CD4-positive, CD25-positive, alpha-beta regulatory T cell (primary cell): ENCODE measurements at regions not wholly inside any gene's neighbourhood (a gene's known extent, or its start where the extent isn't known, plus 50 kb on each side); places are given as distances from the start of the nearest gene placed in this dataset.

Experiments
- ATAC-seq, 2 donors: fragments of 150-1000 bp; cut with Tn5 transposase; one replicate each; pipeline ENCODE4 v1.10.0; 2021; ENCODE audit warnings: low read depth in 2 of 2, moderate number of reproducible peaks in 2 of 2, moderate library complexity in 1 of 2
- DNase-seq, 3 donors: peaks; one replicate each; pipeline versions ENCODE4 v3.0.0 to v3.0.0-alpha.2; 2012 to 2022; ENCODE audit warnings: mixed read lengths in 1 of 3
- H3K27ac ChIP-seq: one replicate; pipeline ENCODE4 v1.7.0; 2013; ENCODE audit warnings: mild to moderate bottlenecking, low read length; ENCODE audit not compliant: insufficient read depth, poor library complexity, severe bottlenecking
- H3K27me3 ChIP-seq: one replicate; pipeline ENCODE4 v1.7.0; 2013; ENCODE audit warnings: low read length; ENCODE audit not compliant: control insufficient read depth, insufficient read depth
- H3K36me3 ChIP-seq: one replicate; pipeline ENCODE4 v1.7.0; 2013; ENCODE audit warnings: mild to moderate bottlenecking, low read length, moderate library complexity; ENCODE audit not compliant: control insufficient read depth, insufficient read depth
- H3K4me1 ChIP-seq: 2 replicates; pipeline ENCODE4 v1.7.0; 2013; ENCODE audit warnings: mild to moderate bottlenecking, low read length; ENCODE audit not compliant: insufficient read depth, control insufficient read depth, poor library complexity, severe bottlenecking
- H3K4me3 ChIP-seq: one replicate; pipeline ENCODE4 v1.7.0; 2013; ENCODE audit warnings: low read depth, mild to moderate bottlenecking, low read length, moderate library complexity
- H3K9me3 ChIP-seq, 2 experiments: 1 replicate in 1 of 2; 2 replicates in 1 of 2; pipeline ENCODE4 v1.7.0; 2013; ENCODE audit warnings: low read length in 2 of 2, mild to moderate bottlenecking in 1 of 2, moderate library complexity in 1 of 2; ENCODE audit not compliant: control insufficient read depth in 2 of 2
- H3K27ac Mint-ChIP-seq, 3 donors: one replicate each; pipeline ENCODE4 v1.8.0; 2020 to 2022; ENCODE audit warnings: mild to moderate bottlenecking in 3 of 3, mixed read lengths in 3 of 3, moderate library complexity in 2 of 3
- H3K27me3 Mint-ChIP-seq: one replicate; pipeline ENCODE4 v1.8.0; 2022; ENCODE audit warnings: mild to moderate bottlenecking, mixed read lengths
- H3K36me3 Mint-ChIP-seq: one replicate; pipeline ENCODE4 v1.8.0; 2020; ENCODE audit warnings: mixed read lengths
- H3K4me1 Mint-ChIP-seq, 4 donors: one replicate each; pipeline ENCODE4 v1.8.0; 2020 to 2022; ENCODE audit warnings: mixed read lengths in 4 of 4, mild to moderate bottlenecking in 1 of 4
- H3K4me3 Mint-ChIP-seq, 4 donors: one replicate each; pipeline ENCODE4 v1.8.0; 2020 to 2022; ENCODE audit warnings: mild to moderate bottlenecking in 4 of 4, mixed read lengths in 4 of 4, moderate library complexity in 3 of 4
- H3K9me3 Mint-ChIP-seq, 7 donors: one replicate each; pipeline ENCODE4 v1.8.0; 2020 to 2022; ENCODE audit warnings: mixed read lengths in 7 of 7, mild to moderate bottlenecking in 3 of 7, moderate library complexity in 2 of 7

DNA sequence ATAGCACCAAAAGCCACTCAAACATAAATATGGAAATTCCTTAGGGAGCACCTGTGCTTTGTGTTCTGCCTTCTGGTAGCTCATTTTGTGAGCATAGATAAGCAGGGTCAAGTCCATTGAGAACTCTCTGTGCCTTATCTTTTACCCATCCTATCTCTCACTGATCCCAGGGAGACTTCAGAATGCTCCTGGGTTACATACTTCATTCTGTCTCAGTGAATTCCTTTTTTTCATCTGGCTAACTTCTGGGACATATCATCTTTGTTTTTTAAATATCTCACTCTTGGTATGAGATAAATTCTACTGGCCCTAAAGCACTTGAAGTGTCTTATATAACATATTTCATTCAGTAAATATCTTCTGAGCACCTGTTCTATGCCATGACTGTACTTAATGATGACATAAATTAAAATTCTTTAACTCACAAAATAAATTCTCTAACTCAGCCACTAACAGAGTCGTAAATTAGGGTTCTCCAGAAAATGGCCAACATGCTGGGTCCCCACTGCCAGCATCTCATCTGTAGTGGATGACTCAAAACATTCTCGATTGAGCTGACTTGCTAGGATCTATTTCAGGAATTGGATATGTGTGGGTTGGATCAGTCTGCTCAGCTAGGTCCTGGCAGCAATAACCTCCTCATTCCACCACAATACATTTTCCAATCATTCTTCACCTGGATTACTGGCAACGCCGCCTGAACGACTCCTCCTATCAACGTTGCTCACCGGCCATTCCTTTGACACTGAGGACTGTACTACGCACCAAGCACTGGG, 170.2 kb downstream of the FOXO1 start:
- Mint-ChIP-seq H3K4me1 (peaks cover 10 to 83% (median 72%) of the 10 kb centered on the region in 4 donors), H3K9me3 (peaks cover 0 to 2% (median 0%) of the 10 kb centered on the region in 7 donors), H3K4me3 (peak overlapping the region; percentile 70 to 91 (median 80)), H3K36me3 (peaks cover 3% of the 10 kb centered on the region), H3K27me3 (no peaks in the 10 kb centered on the region), H3K27ac (peak overlapping the region; percentile 91 to 100 (median 96))
- Histone ChIP-seq H3K9me3 (no peaks in the 10 kb centered on the region), H3K27me3 (no peaks in the 10 kb centered on the region), H3K27ac (no peak overlapping the region), H3K4me3 (no peak overlapping the region), H3K36me3 (no peaks in the 10 kb centered on the region), H3K4me1 (peaks cover 54% of the 10 kb centered on the region)
- ATAC-seq = no peak
- DNase-seq = no peak

DNA sequence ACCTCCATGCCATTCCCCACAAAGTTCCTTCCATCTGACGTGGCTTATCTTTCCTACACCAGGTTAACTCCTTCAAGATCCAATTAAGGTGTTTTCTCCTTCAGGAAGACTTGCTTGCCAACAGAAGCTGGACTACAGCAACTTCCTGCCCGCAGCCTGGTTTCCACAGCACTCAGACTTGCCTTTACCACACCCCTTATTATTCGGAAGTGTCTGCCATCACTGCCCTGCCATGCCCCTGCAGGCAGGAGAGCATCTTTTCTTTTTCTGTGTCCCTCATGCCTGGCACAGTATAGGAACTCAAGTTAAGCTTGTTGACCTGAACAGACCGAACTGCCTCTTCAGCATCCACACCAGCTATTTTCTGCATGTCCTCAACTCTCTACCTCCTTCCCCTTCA, 168.0 kb downstream of the FOXO1 start:
- peak overlapping the region; percentile 22 to 96 (median 83) for H3K27ac Mint-ChIP-seq
- Histone ChIP-seq H3K27ac (no peak overlapping the region), H3K36me3 (no peaks in the 10 kb centered on the region), H3K4me1 (peaks cover 32% of the 10 kb centered on the region), H3K4me3 (peak overlapping the region; percentile 30), H3K9me3 (no peaks in the 10 kb centered on the region), H3K27me3 (no peaks in the 10 kb centered on the region)
- H3K4me3 Mint-ChIP-seq = peak overlapping the region; percentile 19 to 78 (median 56)
- peaks cover 10 to 70% (median 59%) of the 10 kb centered on the region in 4 donors for H3K4me1 Mint-ChIP-seq
- H3K27me3 Mint-ChIP-seq = no peaks in the 10 kb centered on the region
- peaks cover 0 to 2% (median 0%) of the 10 kb centered on the region in 7 donors for H3K9me3 Mint-ChIP-seq
- peaks cover 3% of the 10 kb centered on the region for H3K36me3 Mint-ChIP-seq
- no peak for ATAC-seq
- DNase-seq = peak in 1 of 3 donors; percentile 60

DNA sequence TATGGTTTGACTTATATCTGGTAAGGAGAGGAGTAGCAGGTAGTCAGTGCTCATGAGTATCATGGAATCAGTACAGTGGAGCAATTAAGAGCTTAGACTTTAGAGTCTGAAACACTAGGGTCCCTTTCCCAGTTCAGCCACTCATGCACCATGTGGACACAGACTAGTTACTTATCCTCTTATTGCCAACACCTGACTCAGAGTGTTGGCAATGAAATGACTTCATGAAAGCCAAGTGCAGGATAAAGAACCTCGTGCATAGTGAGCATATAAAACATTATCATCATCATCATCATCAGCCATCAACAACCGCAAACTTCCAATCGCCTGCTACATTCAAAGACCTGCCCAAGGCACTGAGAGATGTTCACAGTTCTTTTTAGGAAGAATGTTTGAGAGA, 164.2 kb downstream of the FOXO1 start:
- DNase-seq = no peak
- H3K4me3 ChIP-seq = no peak overlapping the region
- H3K9me3 ChIP-seq = no peaks in the 10 kb centered on the region
- H3K27me3 ChIP-seq = no peaks in the 10 kb centered on the region
- H3K4me1 Mint-ChIP-seq = peaks cover 9 to 62% (median 36%) of the 10 kb centered on the region in 4 donors
- peaks cover 7% of the 10 kb centered on the region for H3K4me1 ChIP-seq
- H3K27ac ChIP-seq = no peak overlapping the region
- peaks cover 3% of the 10 kb centered on the region for H3K36me3 Mint-ChIP-seq
- no peaks in the 10 kb centered on the region for H3K36me3 ChIP-seq
- no peak overlapping the region for H3K27ac Mint-ChIP-seq
- ATAC-seq = no peak
- no peak overlapping the region for H3K4me3 Mint-ChIP-seq
- H3K9me3 Mint-ChIP-seq = no peaks in the 10 kb centered on the region
- no peaks in the 10 kb centered on the region for H3K27me3 Mint-ChIP-seq

DNA sequence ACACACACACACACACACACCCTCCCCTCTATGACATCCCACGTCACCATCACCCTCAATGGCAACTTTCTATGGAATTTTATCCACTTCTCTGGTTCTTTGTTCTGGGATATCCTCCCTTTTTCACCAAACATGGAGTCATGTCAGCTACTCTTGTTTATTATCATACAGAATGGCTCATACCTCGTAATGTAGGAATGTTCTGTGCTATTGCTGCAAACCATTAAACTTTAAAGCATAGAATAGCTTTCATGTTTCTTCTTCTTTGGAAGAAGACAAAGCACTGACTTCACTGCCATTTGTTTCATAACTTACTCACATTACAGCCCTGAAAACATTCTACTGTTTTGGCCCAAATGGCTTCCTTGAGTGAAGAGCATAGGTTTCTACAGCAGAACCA, 163.4 kb downstream of the FOXO1 start:
- H3K36me3 ChIP-seq = no peaks in the 10 kb centered on the region
- H3K4me3 ChIP-seq = no peak overlapping the region
- ATAC-seq (no peak), DNase-seq (no peak)
- no peaks in the 10 kb centered on the region for H3K27me3 ChIP-seq
- Mint-ChIP-seq H3K27ac (no peak overlapping the region), H3K9me3 (no peaks in the 10 kb centered on the region), H3K4me3 (no peak overlapping the region), H3K4me1 (peaks cover 12 to 61% (median 34%) of the 10 kb centered on the region in 4 donors), H3K27me3 (no peaks in the 10 kb centered on the region), H3K36me3 (peaks cover 3% of the 10 kb centered on the region)
- peaks cover 7% of the 10 kb centered on the region for H3K4me1 ChIP-seq
- H3K9me3 ChIP-seq = no peaks in the 10 kb centered on the region
- no peak overlapping the region for H3K27ac ChIP-seq

DNA sequence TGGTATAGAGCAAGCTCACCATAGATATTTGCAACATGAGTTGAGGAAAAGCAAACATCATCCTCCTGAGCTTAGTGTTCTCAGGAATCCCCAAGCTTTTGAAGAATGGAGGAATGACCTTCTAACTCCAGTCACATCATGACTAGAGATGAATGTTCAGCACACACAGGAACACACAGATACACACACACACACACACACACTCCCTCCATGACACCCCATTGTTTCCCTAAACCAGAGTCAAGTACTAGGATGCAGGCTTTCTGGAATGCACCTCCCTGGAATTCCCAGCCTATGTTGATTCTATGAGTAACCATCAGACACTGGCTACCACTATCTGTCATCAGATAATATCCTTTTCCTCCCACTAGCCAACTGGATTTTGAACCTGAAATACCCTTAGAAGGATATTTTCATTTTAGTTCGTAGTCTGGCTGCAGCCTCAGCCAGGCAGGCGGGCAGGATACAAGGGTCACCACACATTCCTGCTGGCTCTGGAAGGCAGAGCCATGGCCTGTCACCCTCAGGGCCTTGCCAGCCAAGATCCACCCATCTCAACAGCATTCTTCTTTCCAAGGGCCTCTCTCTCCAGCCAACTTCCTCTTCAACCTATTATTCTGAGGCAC, 162.4 kb downstream of the FOXO1 start:
- Mint-ChIP-seq H3K36me3 (peaks cover 3% of the 10 kb centered on the region), H3K27me3 (no peaks in the 10 kb centered on the region), H3K4me3 (no peak overlapping the region), H3K9me3 (no peaks in the 10 kb centered on the region), H3K27ac (no peak overlapping the region), H3K4me1 (peaks cover 12 to 63% (median 36%) of the 10 kb centered on the region in 4 donors)
- Histone ChIP-seq H3K4me3 (no peak overlapping the region), H3K27ac (no peak overlapping the region), H3K36me3 (no peaks in the 10 kb centered on the region), H3K4me1 (peaks cover 10% of the 10 kb centered on the region), H3K9me3 (no peaks in the 10 kb centered on the region), H3K27me3 (no peaks in the 10 kb centered on the region)
- no peak for DNase-seq
- ATAC-seq = no peak

DNA sequence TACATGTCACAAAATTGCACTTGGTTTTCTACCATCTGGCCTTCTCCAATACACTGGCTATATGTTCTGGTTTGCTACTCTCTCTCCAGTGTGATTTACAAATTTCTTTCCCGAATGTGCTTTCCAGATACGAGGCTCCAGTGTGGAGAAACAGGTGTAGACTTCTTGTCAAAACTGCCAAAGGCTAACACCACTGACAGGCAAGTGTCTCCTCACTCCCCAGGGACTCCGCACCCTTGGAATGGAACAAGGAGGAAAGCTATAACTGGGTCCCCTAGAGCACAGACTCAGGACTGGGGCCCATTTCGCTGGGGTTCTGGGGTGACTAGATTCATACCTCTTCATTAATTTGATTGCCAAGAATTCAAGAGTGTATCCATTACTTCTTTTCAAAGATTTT, 161.8 kb downstream of the FOXO1 start:
- no peak overlapping the region for H3K4me3 Mint-ChIP-seq
- H3K9me3 ChIP-seq = no peaks in the 10 kb centered on the region
- peaks cover 12 to 65% (median 40%) of the 10 kb centered on the region in 4 donors for H3K4me1 Mint-ChIP-seq
- no peak for DNase-seq
- H3K36me3 Mint-ChIP-seq = peaks cover 3% of the 10 kb centered on the region
- H3K27ac Mint-ChIP-seq = no peak overlapping the region
- H3K4me3 ChIP-seq = no peak overlapping the region
- H3K36me3 ChIP-seq = no peaks in the 10 kb centered on the region
- H3K27ac ChIP-seq = no peak overlapping the region
- H3K9me3 Mint-ChIP-seq = no peaks in the 10 kb centered on the region
- H3K27me3 ChIP-seq = no peaks in the 10 kb centered on the region
- peaks cover 15% of the 10 kb centered on the region for H3K4me1 ChIP-seq
- H3K27me3 Mint-ChIP-seq = no peaks in the 10 kb centered on the region
- ATAC-seq = no peak

DNA sequence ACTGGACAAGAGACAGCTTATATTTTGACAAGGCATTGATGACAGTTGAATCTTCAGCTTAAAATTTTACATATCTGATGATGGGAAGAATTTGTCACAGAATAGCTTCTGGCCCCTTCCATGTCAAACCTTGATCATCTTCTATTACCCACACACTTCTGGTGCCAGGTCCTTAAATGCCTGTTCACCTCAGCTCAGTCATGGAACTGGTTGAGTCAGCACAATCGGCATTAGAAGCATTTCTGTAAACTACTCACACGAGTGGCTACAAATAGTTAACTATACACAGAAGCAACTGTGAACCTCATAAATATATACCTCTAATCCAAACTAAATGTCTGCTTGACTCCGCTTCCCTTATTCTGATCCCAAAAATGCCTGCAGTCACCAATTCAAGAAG, 161.2 kb downstream of the FOXO1 start:
- Mint-ChIP-seq H3K9me3 (no peaks in the 10 kb centered on the region), H3K4me3 (no peak overlapping the region), H3K27ac (no peak overlapping the region), H3K4me1 (peaks cover 12 to 64% (median 43%) of the 10 kb centered on the region in 4 donors), H3K36me3 (peaks cover 3% of the 10 kb centered on the region), H3K27me3 (no peaks in the 10 kb centered on the region)
- Histone ChIP-seq H3K9me3 (no peaks in the 10 kb centered on the region), H3K27ac (no peak overlapping the region), H3K27me3 (no peaks in the 10 kb centered on the region), H3K4me3 (no peak overlapping the region), H3K4me1 (peaks cover 15% of the 10 kb centered on the region), H3K36me3 (no peaks in the 10 kb centered on the region)
- DNase-seq = no peak
- ATAC-seq = no peak
